GM13977 (cell line): ENCODE measurements at regions not wholly inside any gene's neighbourhood (a gene's known extent, or its start where the extent isn't known, plus 50 kb on each side); places are given as distances from the start of the nearest gene placed in this dataset.

Experiments
- DNase-seq: peaks from one replicate; pipeline ENCODE4 v3.0.0; 2012; ENCODE audit warnings: low spot score
- in situ Hi-C: fragments of 300-500 bp; cut with MboI; formaldehyde crosslinking; loops from one replicate; pipeline ENCODE4 v1.12.0; 2022; ENCODE audit warnings: low sequenced_read_pairs, low pct_unique_long_range_greater_than_20kb, mixed read lengths, inconsistent platforms; ENCODE audit not compliant: unreplicated experiment
- TF ChIP-seq, protein P1 (sequence below): IDR thresholded peaks from 2 replicates; pipeline ENCODE4 v1.5.1; 2012; ENCODE audit warnings: mild to moderate bottlenecking, control low read depth; ENCODE audit not compliant: insufficient read depth; ENCODE audit errors: extremely low read depth, missing control alignments

DNA sequence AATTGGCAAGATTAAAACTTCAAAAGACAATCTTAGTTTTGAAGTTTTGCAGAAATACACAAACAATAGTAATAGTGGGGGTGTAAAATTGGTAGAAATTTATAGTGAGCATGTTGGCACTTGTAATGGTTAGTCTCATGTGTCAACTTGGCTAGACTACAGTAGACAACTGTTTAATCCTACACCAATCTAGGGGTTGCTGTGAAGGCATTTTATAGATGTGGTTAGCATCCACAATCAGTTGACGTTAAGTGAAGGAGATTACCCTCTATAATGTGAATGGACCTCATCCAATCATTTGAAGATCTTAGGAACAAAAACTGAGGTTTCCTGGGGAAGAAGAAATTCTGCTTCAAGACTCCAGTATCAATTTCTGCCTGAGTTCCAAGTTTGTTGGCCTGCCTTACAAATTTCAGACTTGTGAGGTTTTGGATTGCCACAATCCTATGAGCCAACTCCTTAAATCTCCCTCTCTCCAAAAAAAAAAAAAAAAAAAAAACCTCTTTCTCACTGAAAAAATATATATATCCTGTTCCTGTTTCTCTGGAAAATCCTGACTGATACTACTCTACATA lies 531.6 kb upstream of the IGFBP3 start:
- DNase-seq, result no peak
- TF ChIP-seq, protein P1, sequence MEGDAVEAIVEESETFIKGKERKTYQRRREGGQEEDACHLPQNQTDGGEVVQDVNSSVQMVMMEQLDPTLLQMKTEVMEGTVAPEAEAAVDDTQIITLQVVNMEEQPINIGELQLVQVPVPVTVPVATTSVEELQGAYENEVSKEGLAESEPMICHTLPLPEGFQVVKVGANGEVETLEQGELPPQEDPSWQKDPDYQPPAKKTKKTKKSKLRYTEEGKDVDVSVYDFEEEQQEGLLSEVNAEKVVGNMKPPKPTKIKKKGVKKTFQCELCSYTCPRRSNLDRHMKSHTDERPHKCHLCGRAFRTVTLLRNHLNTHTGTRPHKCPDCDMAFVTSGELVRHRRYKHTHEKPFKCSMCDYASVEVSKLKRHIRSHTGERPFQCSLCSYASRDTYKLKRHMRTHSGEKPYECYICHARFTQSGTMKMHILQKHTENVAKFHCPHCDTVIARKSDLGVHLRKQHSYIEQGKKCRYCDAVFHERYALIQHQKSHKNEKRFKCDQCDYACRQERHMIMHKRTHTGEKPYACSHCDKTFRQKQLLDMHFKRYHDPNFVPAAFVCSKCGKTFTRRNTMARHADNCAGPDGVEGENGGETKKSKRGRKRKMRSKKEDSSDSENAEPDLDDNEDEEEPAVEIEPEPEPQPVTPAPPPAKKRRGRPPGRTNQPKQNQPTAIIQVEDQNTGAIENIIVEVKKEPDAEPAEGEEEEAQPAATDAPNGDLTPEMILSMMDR, result no peak
- in situ Hi-C loops, result no loop called here

DNA sequence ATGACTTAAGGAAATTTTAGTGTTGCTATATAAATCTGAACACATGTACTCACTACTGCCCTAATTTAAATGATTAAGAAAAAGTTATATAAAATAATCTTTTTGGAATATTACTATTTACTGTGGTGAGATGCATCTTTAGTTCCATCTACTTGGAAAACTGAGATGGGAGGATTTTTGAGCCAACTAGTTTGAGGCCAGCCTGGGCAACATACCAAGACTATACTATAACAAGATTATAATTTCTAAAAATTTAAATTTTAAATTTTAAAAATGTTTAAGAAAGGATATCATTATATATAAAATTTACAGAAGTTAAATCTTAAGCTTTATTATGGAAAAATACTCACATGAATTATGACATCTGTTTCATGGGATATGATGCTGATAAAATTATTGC lies 530.8 kb upstream of the IGFBP3 start:
- TF ChIP-seq, protein P1, result no peak
- in situ Hi-C loops, result no loop called here
- DNase-seq, result no peak

DNA sequence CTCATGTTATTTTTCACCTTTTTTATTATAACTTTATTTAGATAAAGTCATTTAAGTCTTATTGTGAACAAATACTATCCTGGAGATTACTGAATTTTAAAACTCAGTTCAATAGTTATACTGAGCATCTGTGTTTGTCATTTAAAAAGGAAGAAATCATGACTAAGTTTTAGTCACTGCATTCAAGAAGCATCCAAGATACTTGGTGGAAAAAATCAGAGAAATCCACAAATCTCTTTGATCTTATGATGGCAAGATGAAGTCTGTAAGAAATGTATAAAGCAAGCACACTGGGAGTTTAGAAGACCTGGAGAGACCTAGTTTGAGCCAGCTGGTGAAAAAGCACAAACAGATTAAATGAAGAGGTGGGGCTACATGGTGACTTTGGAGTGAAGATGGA lies 529.8 kb upstream of the IGFBP3 start:
- TF ChIP-seq, protein P1, result no peak
- in situ Hi-C loops, result no loop called here
- no peak for DNase-seq

DNA sequence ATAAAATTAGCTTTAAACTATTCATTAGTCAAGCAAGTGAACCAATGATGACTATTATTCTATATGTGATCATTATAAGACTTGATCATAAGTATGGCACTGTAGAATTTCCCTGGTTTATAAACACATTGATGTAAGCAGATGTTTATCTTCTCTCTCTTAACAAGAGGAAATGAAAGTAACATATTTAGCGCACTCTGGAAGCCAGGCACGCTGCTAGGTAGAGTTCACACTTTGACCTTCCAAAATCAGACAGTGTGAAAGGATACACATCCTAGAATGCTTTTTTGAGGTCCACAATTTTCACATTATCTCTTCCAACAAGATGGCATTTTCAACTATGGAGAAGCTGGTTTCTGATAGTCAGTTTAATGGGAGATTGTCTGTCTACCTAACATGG lies 529.4 kb upstream of the IGFBP3 start:
- no peak for DNase-seq
- in situ Hi-C loops, result no loop called here

DNA sequence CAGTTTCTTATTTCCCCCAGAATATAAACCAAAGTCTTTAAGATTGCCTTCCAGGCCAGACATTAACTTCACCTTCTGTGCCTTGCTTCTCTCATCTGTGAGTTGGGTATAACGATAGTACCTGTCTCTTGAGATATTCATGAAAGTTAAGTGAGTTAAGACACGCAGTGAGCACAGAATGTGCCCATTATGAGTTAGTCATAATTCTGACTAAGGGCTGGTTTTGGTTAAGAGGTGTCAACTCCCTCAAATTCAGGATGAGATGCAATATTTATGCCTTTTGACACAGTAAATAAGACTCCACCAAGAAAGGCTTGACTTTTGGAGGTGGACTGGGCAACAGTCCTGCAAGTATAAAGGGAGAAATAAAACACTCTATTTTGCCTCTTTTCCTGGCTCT lies 528.7 kb upstream of the IGFBP3 start:
- TF ChIP-seq, protein P1, result no peak
- in situ Hi-C loops, result no loop called here
- DNase-seq, result no peak

More for the DNA sequence above, 529.4 kb upstream of the IGFBP3 start:
- TF ChIP-seq, protein P1, result no peak

DNA sequence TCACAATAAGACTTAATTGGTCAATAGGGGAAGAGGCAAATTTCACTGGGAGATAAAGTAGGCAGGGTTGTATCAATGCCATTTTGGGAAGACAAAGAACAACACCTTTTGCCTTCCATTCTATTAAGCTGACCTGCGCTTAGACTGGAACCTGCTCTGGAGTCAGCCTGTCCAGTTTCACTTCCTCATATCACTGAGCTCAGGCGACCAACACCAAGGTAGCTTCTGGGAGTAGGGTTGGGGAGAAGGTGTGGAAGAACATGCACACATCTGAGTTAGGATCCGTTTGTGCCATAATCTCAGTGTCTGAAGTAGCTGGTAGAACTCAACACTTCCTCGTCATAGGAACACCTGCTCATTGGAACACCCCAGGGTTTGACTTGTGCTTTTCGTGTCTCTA lies 527.4 kb upstream of the IGFBP3 start:
- TF ChIP-seq, protein P1, result no peak
- in situ Hi-C loops, result no loop called here
- no peak for DNase-seq

DNA sequence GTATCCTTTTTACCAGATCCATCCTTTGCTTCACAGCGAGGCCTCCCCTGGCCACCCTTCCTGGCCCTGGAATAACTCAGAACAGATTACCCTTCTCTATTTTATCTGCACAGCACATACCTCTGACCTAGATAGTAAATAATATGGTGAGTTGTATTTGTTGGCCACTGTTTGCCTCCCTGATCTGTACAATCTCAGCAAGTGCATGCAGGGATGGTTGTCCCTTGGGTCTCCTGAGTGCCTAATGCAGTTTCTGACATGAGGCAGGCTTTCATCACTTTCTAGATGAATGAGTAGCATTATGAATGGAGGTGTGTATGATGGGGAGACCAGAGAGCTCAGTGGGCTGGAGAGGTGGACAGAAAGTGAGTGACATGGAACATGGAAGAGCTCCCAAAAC lies 525.1 kb upstream of the IGFBP3 start:
- DNase-seq, result no peak
- TF ChIP-seq, protein P1, result no peak
- in situ Hi-C loops, result no loop called here
